ENCODE measurements at regions not wholly inside any gene's neighbourhood (a gene's known extent, or its start where the extent isn't known, plus 50 kb on each side); places are given as distances from the start of the nearest gene placed in this dataset.

- Histone ChIP-seq H3K4me3 (ENCODE audit: low read length) (no peak overlapping the region), H3K27ac (ENCODE audit: low read length) (no peak overlapping the region), H3K79me2 (ENCODE audit: low read length) (no peaks in the 10 kb centered on the region), H2AFZ (ENCODE audit: low read depth, low read length) (no peak overlapping the region), H3K36me3 (replicated peaks; ENCODE audit: low read depth, low read length) (no peaks in the 10 kb centered on the region), H3K4me1 (ENCODE audit: low read length) (peaks cover 5% of the 10 kb centered on the region), H4K20me1 (ENCODE audit: insufficient read depth, low read length) (no peaks in the 10 kb centered on the region), H3K27me3 (ENCODE audit: low read depth, low read length) (no peaks in the 10 kb centered on the region), H3K9me3 (ENCODE audit: insufficient read depth, low read length) (no peaks in the 10 kb centered on the region), H3K4me2 (ENCODE audit: low read length) (no peak overlapping the region), H3K9ac (ENCODE audit: low read length) (no peak overlapping the region)
- TF ChIP-seq EZH2phosphoT487 (IDR thresholded peaks at IDR 0.05; ENCODE audit: low read depth) (no peak), CTCF (IDR thresholded peaks at IDR 0.05; ENCODE audit: low read depth, low read length) (no peak)
These were observed 187.0 kb upstream of the EDNRB start for GRCh38 chr13:78105656-78106055.

DNA sequence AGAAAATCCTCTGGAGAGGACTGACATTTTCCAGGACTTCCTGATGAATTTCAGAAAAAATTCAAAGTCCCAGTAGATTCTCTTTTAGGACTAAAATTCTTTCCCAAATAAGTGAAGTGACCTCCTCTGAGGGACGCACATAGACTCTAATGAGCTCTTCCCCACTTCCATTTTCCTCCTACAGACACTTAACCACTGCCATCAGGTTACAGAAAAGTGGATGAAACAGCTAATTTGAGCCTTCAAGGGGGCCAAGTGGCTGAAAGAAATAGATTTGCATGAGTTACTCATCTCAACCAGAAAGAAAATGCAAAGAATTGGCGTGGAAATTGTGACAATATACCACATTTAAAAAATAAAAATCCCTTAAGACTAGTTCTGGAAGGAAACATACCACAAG is 185.3 kb upstream of the EDNRB start:
- H3K9ac ChIP-seq (ENCODE audit: low read length) = no peak overlapping the region
- H3K9me3 ChIP-seq (ENCODE audit: insufficient read depth, low read length) = no peaks in the 10 kb centered on the region
- H3K4me1 ChIP-seq (ENCODE audit: low read length) = peaks cover 5% of the 10 kb centered on the region
- no peak overlapping the region for H3K27ac ChIP-seq (ENCODE audit: low read length)
- H3K79me2 ChIP-seq (ENCODE audit: low read length) = no peaks in the 10 kb centered on the region
- TF ChIP-seq CTCF (IDR thresholded peaks at IDR 0.05; ENCODE audit: low read depth, low read length) (no peak), EZH2phosphoT487 (IDR thresholded peaks at IDR 0.05; ENCODE audit: low read depth) (no peak)
- H3K4me3 ChIP-seq (ENCODE audit: low read length) = no peak overlapping the region
- no peaks in the 10 kb centered on the region for H3K27me3 ChIP-seq (ENCODE audit: low read depth, low read length)
- no peaks in the 10 kb centered on the region for H3K36me3 ChIP-seq (replicated peaks; ENCODE audit: low read depth, low read length)
- H2AFZ ChIP-seq (ENCODE audit: low read depth, low read length) = no peak overlapping the region
- no peak overlapping the region for H3K4me2 ChIP-seq (ENCODE audit: low read length)
- no peaks in the 10 kb centered on the region for H4K20me1 ChIP-seq (ENCODE audit: insufficient read depth, low read length)

DNA sequence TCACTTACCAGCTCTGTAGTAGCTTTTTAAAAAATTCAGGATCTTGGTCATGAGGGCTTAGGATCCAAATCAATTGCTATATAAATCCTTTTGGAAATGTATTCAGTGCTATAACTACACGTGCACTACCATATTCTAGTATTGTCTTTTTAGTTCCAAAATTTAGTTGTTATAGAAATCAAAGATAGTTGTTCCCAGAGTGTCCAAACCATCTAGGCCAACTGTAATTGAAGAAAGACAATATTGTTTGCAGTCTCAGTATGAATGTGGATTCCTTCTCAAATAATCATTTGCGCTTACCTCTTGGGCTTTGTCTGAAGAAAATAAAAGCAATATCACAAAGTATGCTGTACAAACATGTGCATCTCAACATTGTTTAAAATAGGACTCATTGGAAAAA is 184.1 kb upstream of the EDNRB start:
- no peaks in the 10 kb centered on the region for H4K20me1 ChIP-seq (ENCODE audit: insufficient read depth, low read length)
- no peak overlapping the region for H3K4me2 ChIP-seq (ENCODE audit: low read length)
- H3K9me3 ChIP-seq (ENCODE audit: insufficient read depth, low read length) = no peaks in the 10 kb centered on the region
- no peaks in the 10 kb centered on the region for H3K79me2 ChIP-seq (ENCODE audit: low read length)
- TF ChIP-seq CTCF (IDR thresholded peaks at IDR 0.05; ENCODE audit: low read depth, low read length) = no peak
- no peak for TF ChIP-seq EZH2phosphoT487 (IDR thresholded peaks at IDR 0.05; ENCODE audit: low read depth)
- H3K36me3 ChIP-seq (replicated peaks; ENCODE audit: low read depth, low read length) = no peaks in the 10 kb centered on the region
- no peak overlapping the region for H2AFZ ChIP-seq (ENCODE audit: low read depth, low read length)
- H3K9ac ChIP-seq (ENCODE audit: low read length) = no peak overlapping the region
- H3K4me3 ChIP-seq (ENCODE audit: low read length) = no peak overlapping the region
- H3K27me3 ChIP-seq (ENCODE audit: low read depth, low read length) = no peaks in the 10 kb centered on the region
- peaks cover 5% of the 10 kb centered on the region for H3K4me1 ChIP-seq (ENCODE audit: low read length)
- no peak overlapping the region for H3K27ac ChIP-seq (ENCODE audit: low read length)

DNA sequence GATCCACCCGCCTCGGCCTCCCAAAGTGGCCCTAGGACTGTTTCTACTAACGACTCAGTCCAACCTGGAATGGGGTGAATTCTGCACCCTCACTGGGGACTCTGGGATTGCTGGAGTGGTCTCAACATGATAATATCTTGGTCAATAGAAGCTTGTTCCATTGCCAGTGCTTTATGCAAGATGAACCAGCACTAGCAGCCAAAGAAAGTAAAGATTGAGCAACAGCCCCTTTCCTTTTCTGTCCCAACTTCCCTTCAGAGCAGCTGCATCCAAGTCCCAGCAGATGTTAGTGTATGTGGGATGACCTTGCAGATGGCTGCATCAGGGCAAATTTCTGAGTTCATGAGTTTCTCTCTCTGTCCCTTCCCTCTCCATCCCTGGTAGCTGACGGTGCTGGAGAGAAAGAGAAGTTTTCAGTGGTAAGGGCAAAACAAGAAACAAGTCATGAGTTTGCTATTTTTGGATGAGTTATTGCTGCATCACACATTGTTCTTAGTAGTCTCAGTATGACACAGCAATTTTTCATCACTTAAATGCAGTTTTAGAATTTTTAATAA is 183.6 kb upstream of the EDNRB start:
- H3K27ac ChIP-seq (ENCODE audit: low read length) = no peak overlapping the region
- peaks cover 5% of the 10 kb centered on the region for H3K4me1 ChIP-seq (ENCODE audit: low read length)
- H3K9ac ChIP-seq (ENCODE audit: low read length) = no peak overlapping the region
- H3K27me3 ChIP-seq (ENCODE audit: low read depth, low read length) = no peaks in the 10 kb centered on the region
- H3K4me2 ChIP-seq (ENCODE audit: low read length) = no peak overlapping the region
- H4K20me1 ChIP-seq (ENCODE audit: insufficient read depth, low read length) = no peaks in the 10 kb centered on the region
- TF ChIP-seq EZH2phosphoT487 (IDR thresholded peaks at IDR 0.05; ENCODE audit: low read depth) (no peak), CTCF (IDR thresholded peaks at IDR 0.05; ENCODE audit: low read depth, low read length) (no peak)
- no peaks in the 10 kb centered on the region for H3K9me3 ChIP-seq (ENCODE audit: insufficient read depth, low read length)
- H3K36me3 ChIP-seq (replicated peaks; ENCODE audit: low read depth, low read length) = no peaks in the 10 kb centered on the region
- no peak overlapping the region for H3K4me3 ChIP-seq (ENCODE audit: low read length)
- no peak overlapping the region for H2AFZ ChIP-seq (ENCODE audit: low read depth, low read length)
- H3K79me2 ChIP-seq (ENCODE audit: low read length) = no peaks in the 10 kb centered on the region
